H1 (cell line): ENCODE measurements at regions not wholly inside any gene's neighbourhood (a gene's known extent, or its start where the extent isn't known, plus 50 kb on each side); places are given as distances from the start of the nearest gene placed in this dataset.

Source experiments
- CTCF ChIA-PET: fragments of 300-600 bp; sonication (Branson Sonifier 250); formaldehyde crosslinking; loops from one replicate; lab custom pipeline; 2021; ENCODE audit not compliant: partially characterized antibody; lab: Charles Lee
- POLR2A ChIA-PET: fragments of 300-600 bp; sonication (Branson Sonifier 250); formaldehyde crosslinking; loops from one replicate; lab custom pipeline; 2021; ENCODE audit warnings: inconsistent platforms; ENCODE audit not compliant: partially characterized antibody; lab: Charles Lee
- DNase-seq, 2 experiments: peaks; one replicate each; pipeline versions ENCODE4 v3.0.0 to v3.0.0-alpha.2; 2010 to 2022; ENCODE audit warnings: low spot score in 2 of 2, low read depth in 1 of 2, mixed read lengths in 1 of 2
- FAIRE-seq: peaks from 2 replicates; lab custom pipeline; 2011; peaks lifted over from hg19 to GRCh38; lab: Jason Lieb, UNC
- H2AFZ ChIP-seq: 2 replicates; pipeline ENCODE4 v1.8.1; 2012; ENCODE audit warnings: low read length, inconsistent platforms
- H2AK5ac ChIP-seq: 2 replicates; pipeline ENCODE4 v1.6.1; 2013; ENCODE audit warnings: low read depth, low read length
- H2BK120ac ChIP-seq: replicated peaks from 2 replicates; pipeline ENCODE3; 2013; ENCODE audit warnings: low read depth, low read length, inconsistent platforms
- H2BK12ac ChIP-seq: 2 replicates; pipeline ENCODE4 v1.6.1; 2013; ENCODE audit warnings: low read depth, low read length
- H2BK15ac ChIP-seq: 2 replicates; pipeline ENCODE4 v1.6.1; 2013; ENCODE audit warnings: low read length
- H2BK20ac ChIP-seq: 2 replicates; pipeline ENCODE4 v1.6.1; 2013; ENCODE audit warnings: low read length
- H2BK5ac ChIP-seq: 2 replicates; pipeline ENCODE4 v1.6.1; 2013; ENCODE audit warnings: low read depth, low read length
- H3K14ac ChIP-seq: 2 replicates; pipeline ENCODE4 v1.6.1; 2013; ENCODE audit warnings: inconsistent platforms; ENCODE audit not compliant: insufficient read length
- H3K18ac ChIP-seq: 2 replicates; pipeline ENCODE4 v1.6.1; 2013; ENCODE audit warnings: low read length; ENCODE audit errors: extremely low read depth
- H3K23ac ChIP-seq: 2 replicates; pipeline ENCODE4 v1.6.1; 2013; ENCODE audit warnings: inconsistent platforms; ENCODE audit not compliant: insufficient read length
- H3K23me2 ChIP-seq: 2 replicates; pipeline ENCODE4 v1.6.1; 2013; ENCODE audit warnings: low read depth, low read length
- H3K27ac ChIP-seq: 2 replicates; pipeline ENCODE4 v1.6.1; 2011; ENCODE audit warnings: low read depth, low read length, inconsistent platforms
- H3K27me3 ChIP-seq, 4 experiments: replicated peaks in 1 of 4; 1 replicate in 1 of 4; 2 replicates in 3 of 4; pipeline versions ENCODE4 v1.6.1 to v1.8.1; 2011 to 2013; ENCODE audit warnings: low read length in 3 of 4, mild to moderate bottlenecking in 3 of 4, inconsistent platforms in 2 of 4, mixed read lengths in 2 of 4, moderate library complexity in 1 of 4; ENCODE audit not compliant: control insufficient read depth in 3 of 4, insufficient read depth in 3 of 4; ENCODE audit errors: extremely low read depth in 1 of 4
- H3K36me3 ChIP-seq, 4 experiments: 2 replicates each; pipeline versions ENCODE4 v1.6.1 to v1.8.1; 2011 to 2013; ENCODE audit warnings: mild to moderate bottlenecking in 4 of 4, low read length in 3 of 4, moderate library complexity in 2 of 4, control low read depth in 1 of 4, inconsistent platforms in 1 of 4; ENCODE audit not compliant: insufficient read depth in 4 of 4, control insufficient read depth in 2 of 4
- H3K4ac ChIP-seq: replicated peaks from 2 replicates; pipeline ENCODE3; 2013; ENCODE audit warnings: low read length, low read depth, mixed read lengths, inconsistent platforms; ENCODE audit not compliant: insufficient read length
- H3K4me1 ChIP-seq, 4 experiments: replicated peaks in 1 of 4; 1 replicate in 1 of 4; 2 replicates in 3 of 4; pipeline versions ENCODE4 v1.6.1 to v1.8.1; 2011 to 2013; ENCODE audit warnings: low read length in 3 of 4, inconsistent platforms in 2 of 4, mixed read lengths in 1 of 4; ENCODE audit not compliant: insufficient read depth in 4 of 4, control insufficient read depth in 3 of 4
- H3K4me2 ChIP-seq, 2 experiments: 2 replicates each; pipeline versions ENCODE4 v1.6.1 to v1.8.1; 2011 to 2013; ENCODE audit warnings: low read depth in 2 of 2, low read length in 2 of 2, control low read depth in 1 of 2, inconsistent platforms in 1 of 2, mild to moderate bottlenecking in 1 of 2; ENCODE audit not compliant: insufficient read depth in 1 of 2
- H3K4me3 ChIP-seq, 4 experiments: fragments of 200-600, 300-600 bp in 1 of 4; sonication (generic), shearing (Covaris generic), sonication (Bioruptor Twin) in 1 of 4; 2 replicates each; pipeline versions ENCODE4 v1.5.1 to v1.8.1; 2011 to 2016; ENCODE audit warnings: low read length in 4 of 4, low read depth in 3 of 4, control low read depth in 2 of 4, inconsistent platforms in 2 of 4, mild to moderate bottlenecking in 2 of 4, mixed read lengths in 1 of 4, moderate library complexity in 1 of 4; ENCODE audit not compliant: insufficient read depth in 2 of 4; ENCODE audit errors: extremely low read depth in 1 of 4
- H3K56ac ChIP-seq: replicated peaks from 2 replicates; pipeline ENCODE3; 2013; ENCODE audit warnings: low read depth, mild to moderate bottlenecking, mixed read lengths, low read length, inconsistent platforms; ENCODE audit not compliant: insufficient read length
- H3K79me1 ChIP-seq: 2 replicates; pipeline ENCODE4 v1.6.1; 2013; ENCODE audit warnings: low read depth, low read length, control low read depth
- H3K79me2 ChIP-seq, 2 experiments: 2 replicates each; pipeline versions ENCODE4 v1.6.1 to v1.8.1; 2012 to 2013; ENCODE audit warnings: low read length in 2 of 2, mild to moderate bottlenecking in 2 of 2, inconsistent platforms in 1 of 2; ENCODE audit not compliant: insufficient read depth in 2 of 2, control insufficient read depth in 1 of 2
- H3K9ac ChIP-seq, 4 experiments: replicated peaks in 1 of 4; 1 replicate in 1 of 4; 2 replicates in 3 of 4; pipeline versions ENCODE4 v1.6.1 to v1.8.1; 2011 to 2013; ENCODE audit warnings: low read depth in 3 of 4, low read length in 3 of 4, control low read depth in 2 of 4, mild to moderate bottlenecking in 2 of 4, moderate library complexity in 2 of 4, inconsistent platforms in 1 of 4; ENCODE audit errors: extremely low read depth in 1 of 4
- H3K9me3 ChIP-seq, 2 experiments: 2 replicates each; pipeline versions ENCODE4 v1.6.1 to v1.8.1; 2012 to 2013; ENCODE audit warnings: mild to moderate bottlenecking in 2 of 2, moderate library complexity in 2 of 2, control low read depth in 1 of 2, inconsistent platforms in 1 of 2, low read depth in 1 of 2, low read length in 1 of 2, mixed read lengths in 1 of 2; ENCODE audit not compliant: insufficient read depth in 2 of 2
- H4K20me1 ChIP-seq, 2 experiments: replicated peaks in 1 of 2; 2 replicates each; pipeline versions ENCODE3 to v1.8.1; 2011 to 2013; ENCODE audit warnings: inconsistent platforms in 2 of 2, low read length in 2 of 2, mild to moderate bottlenecking in 1 of 2; ENCODE audit not compliant: insufficient read depth in 2 of 2, control insufficient read depth in 1 of 2
- H4K5ac ChIP-seq: 2 replicates; pipeline ENCODE4 v1.6.1; 2013; ENCODE audit warnings: low read length, low read depth, mixed read lengths, inconsistent platforms; ENCODE audit not compliant: insufficient read length
- H4K8ac ChIP-seq: 2 replicates; pipeline ENCODE4 v1.8.0; 2013; ENCODE audit warnings: mild to moderate bottlenecking, moderate library complexity, low read length, inconsistent platforms; ENCODE audit not compliant: insufficient read depth; ENCODE audit errors: extremely low read depth
- H4K91ac ChIP-seq: replicated peaks from 2 replicates; pipeline ENCODE3; 2013; ENCODE audit warnings: low read length, mixed read lengths, inconsistent platforms; ENCODE audit not compliant: insufficient read length
- BACH1 ChIP-seq: IDR thresholded peaks from 2 replicates; pipeline ENCODE4 v1.6.1; 2012; ENCODE audit warnings: low read length, improper control_type of control experiment
- BRCA1 ChIP-seq: IDR thresholded peaks from 2 replicates; pipeline ENCODE4 v1.6.1; 2012; ENCODE audit warnings: low read depth, low read length, improper control_type of control experiment
- CBX8 ChIP-seq: fragments of 300-800, 300-1000 bp; sonication (generic); IDR thresholded peaks from 2 replicates; pipeline ENCODE4 v1.7.1; 2016; ENCODE audit warnings: low read depth, low read length, borderline replicate concordance
- CREB1 ChIP-seq: IDR thresholded peaks from 2 replicates; pipeline ENCODE4 v1.6.1; 2012; ENCODE audit warnings: inconsistent platforms
- EGR1 ChIP-seq: IDR thresholded peaks from 2 replicates; pipeline ENCODE4 v1.6.1; 2011; ENCODE audit warnings: low read depth, low read length, borderline replicate concordance
- HDAC2 ChIP-seq, 2 experiments: fragments of 300-600 bp in 1 of 2; sonication (generic) in 1 of 2; IDR thresholded peaks; 2 replicates each; pipeline ENCODE4 v1.6.1; 2011 to 2012; ENCODE audit warnings: low read depth in 2 of 2, low read length in 2 of 2, mild to moderate bottlenecking in 2 of 2, moderate library complexity in 2 of 2, borderline replicate concordance in 1 of 2, inconsistent platforms in 1 of 2
- KDM1A ChIP-seq: fragments of 200-600, 300-600 bp; sonication (generic); IDR thresholded peaks from 2 replicates; pipeline ENCODE4 v1.7.1; 2016; ENCODE audit warnings: mild to moderate bottlenecking, low read length, borderline replicate concordance
- KDM5A ChIP-seq: fragments of 200-600 bp; IDR thresholded peaks from 2 replicates; pipeline ENCODE4 v1.7.1; 2012; ENCODE audit warnings: mild to moderate bottlenecking, low read length, inconsistent platforms, mixed read lengths
- MAX ChIP-seq: IDR thresholded peaks from 2 replicates; pipeline ENCODE4 v1.6.1; 2012; ENCODE audit warnings: inconsistent platforms
- RXRA ChIP-seq: IDR thresholded peaks from 2 replicates; pipeline ENCODE4 v1.6.1; 2011; ENCODE audit warnings: low read depth, mild to moderate bottlenecking, low read length, moderate library complexity; ENCODE audit not compliant: insufficient read depth
- SIRT6 ChIP-seq: IDR thresholded peaks from one replicate; pipeline ENCODE4 v1.7.1; 2012; ENCODE audit warnings: low read length, inconsistent platforms
- TAF1 ChIP-seq: IDR thresholded peaks from 2 replicates; pipeline ENCODE4 v1.6.1; 2011; ENCODE audit warnings: mild to moderate bottlenecking, low read depth, low read length
- TAF7 ChIP-seq: optimal IDR thresholded peaks from 2 replicates; pipeline ENCODE3; 2011; ENCODE audit warnings: low read depth, mild to moderate bottlenecking, inconsistent platforms, low read length, moderate library complexity, borderline replicate concordance
- USF2 ChIP-seq: IDR thresholded peaks from 2 replicates; pipeline ENCODE4 v1.6.1; 2011; ENCODE audit warnings: low read length, improper control_type of control experiment
- YY1 ChIP-seq: IDR thresholded peaks from 2 replicates; pipeline ENCODE4 v1.6.1; 2011; ENCODE audit warnings: low read depth, mild to moderate bottlenecking, low read length
- WGBS, 2 experiments: shearing (Covaris generic) in 1 of 2; methylation state at CpG; one replicate each; pipeline versions ENCODE4 v1.1.6 to v1.1.7; 2013 to 2015; ENCODE audit warnings: low lambda C conversion rate in 2 of 2, mixed read lengths in 2 of 2, inconsistent platforms in 1 of 2, low coverage in 1 of 2, missing lambda C conversion rate in 1 of 2; ENCODE audit not compliant: insufficient replicate concordance in 2 of 2, insufficient coverage in 1 of 2, insufficient read length in 1 of 2; ENCODE audit errors: extremely low coverage in 1 of 2, missing lambda C conversion rate in 1 of 2; 5-methylcytosine and 5-hydroxymethylcytosine counted together

GRCh38 chr18:64734063-64734462 is 585.2 kb upstream of the LINC00305 start:
- no peaks in the 10 kb centered on the region for H3K79me1 ChIP-seq
- no peak overlapping the region for H3K27ac ChIP-seq
- no peaks in the 10 kb centered on the region for H3K79me2 ChIP-seq
- no peaks in the 10 kb centered on the region for H3K9me3 ChIP-seq
- H4K91ac ChIP-seq = no peak overlapping the region
- H2BK120ac ChIP-seq = no peak overlapping the region
- ChIA-PET CTCF (no interaction called here), POLR2A (no interaction called here)
- no peak overlapping the region for H3K4me2 ChIP-seq
- H3K23me2 ChIP-seq = no peaks in the 10 kb centered on the region
- no peaks in the 10 kb centered on the region for H3K27me3 ChIP-seq
- H2AK5ac ChIP-seq = no peak overlapping the region
- H3K9ac ChIP-seq = no peak overlapping the region
- H2AFZ ChIP-seq = no peak overlapping the region
- H3K4me3 ChIP-seq = no peak overlapping the region
- 100% methylated on average over 2 of the region's 2 CpGs; no CpG with 5 or more reads in 1 of the 2 experiments for WGBS, 2 experiments
- DNase-seq (no peak), FAIRE-seq (no peak)
- H3K14ac ChIP-seq = no peak overlapping the region
- no peak overlapping the region for H3K4ac ChIP-seq
- no peak overlapping the region for H2BK5ac ChIP-seq
- H2BK20ac ChIP-seq = no peak overlapping the region
- H4K20me1 ChIP-seq = no peaks in the 10 kb centered on the region
- H3K4me1 ChIP-seq = no peaks in the 10 kb centered on the region
- no peak overlapping the region for H4K5ac ChIP-seq
- H3K56ac ChIP-seq = no peak overlapping the region
- H2BK15ac ChIP-seq = no peak overlapping the region
- H3K36me3 ChIP-seq = no peaks in the 10 kb centered on the region
- H3K23ac ChIP-seq = no peak overlapping the region
- H3K18ac ChIP-seq = no peak overlapping the region
- no peak overlapping the region for H4K8ac ChIP-seq
- H2BK12ac ChIP-seq = no peak overlapping the region
- TF ChIP-seq TAF7 (no peak), USF2 (no peak), CBX8 (no peak), MAX (no peak), BRCA1 (no peak), CREB1 (no peak), YY1 (no peak), KDM1A (no peak), RXRA (no peak), HDAC2 (IDR thresholded peaks at IDR 0.05; ENCODE audit: borderline replicate concordance in 1 of 2, low read depth in 2 of 2, low read length in 2 of 2) (no peak), EGR1 (no peak), TAF1 (no peak), SIRT6 (no peak), BACH1 (no peak), KDM5A (no peak)
